Stimulated activated naive CD4-positive, alpha-beta T cell treated with Interleukin-2 at 50 U/mL for 16 hours (primary cell): ENCODE measurements at regions not wholly inside any gene's neighbourhood (a gene's known extent, or its start where the extent isn't known, plus 50 kb on each side); places are given as distances from the start of the nearest gene placed in this dataset.
"Not testable (repeated sequence)": the region's sequence is repeated elsewhere in the genome, so short reads cannot be mapped to it uniquely, and the experiment has no call there.

Experiments used
- DNase-seq: peaks from one replicate; lab custom pipeline; 2025; lab: John Stamatoyannopoulos, UW

GRCh38 chr2:191476901-191477300, 201.0 kb upstream of the NABP1 start:
- no peak for DNase-seq

DNA sequence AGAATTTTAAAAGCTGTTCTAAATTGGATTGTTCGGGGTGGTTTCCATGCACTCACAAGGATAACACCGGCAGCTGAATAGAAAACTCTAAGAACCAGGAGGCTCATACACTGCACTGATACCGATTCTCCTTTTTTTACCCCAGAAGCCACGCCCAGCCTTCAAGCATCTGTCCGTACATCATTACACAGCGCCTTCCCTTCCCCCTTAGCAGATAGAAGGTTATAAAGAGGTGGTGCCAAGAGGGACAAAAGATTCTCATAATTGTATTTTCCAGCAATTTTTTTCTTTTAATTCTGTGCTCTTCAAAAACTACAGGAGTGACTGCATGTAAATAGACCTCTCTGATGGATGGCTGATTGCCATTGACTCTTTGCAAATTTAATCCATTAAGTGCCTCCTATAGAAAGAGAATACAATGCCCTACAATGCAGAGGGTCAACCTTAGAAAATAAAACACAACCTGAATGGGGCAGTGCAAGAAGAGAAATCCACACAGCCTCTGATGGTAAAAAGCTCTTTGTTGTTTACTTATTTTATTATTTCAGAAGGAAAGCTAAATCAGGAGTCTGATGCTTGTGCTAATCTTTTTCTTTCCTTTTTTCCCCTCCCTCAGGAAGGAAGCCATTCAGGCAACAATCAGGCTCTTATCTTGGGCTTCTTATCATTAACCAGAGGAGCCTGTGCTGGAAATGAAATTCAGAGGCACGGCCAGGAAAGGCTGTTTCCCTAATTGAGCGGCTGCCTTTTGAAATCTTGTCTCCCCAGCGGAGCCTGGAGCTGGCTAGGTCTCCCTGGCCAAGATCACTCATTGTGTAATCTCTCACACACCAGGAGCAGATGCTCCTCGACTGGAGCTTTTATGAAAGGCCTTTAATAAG, 198.9 kb upstream of the NABP1 start:
- no peak for DNase-seq

GRCh38 chr2:191479680-191480023, 198.3 kb upstream of the NABP1 start:
- DNase-seq, result no peak

DNA sequence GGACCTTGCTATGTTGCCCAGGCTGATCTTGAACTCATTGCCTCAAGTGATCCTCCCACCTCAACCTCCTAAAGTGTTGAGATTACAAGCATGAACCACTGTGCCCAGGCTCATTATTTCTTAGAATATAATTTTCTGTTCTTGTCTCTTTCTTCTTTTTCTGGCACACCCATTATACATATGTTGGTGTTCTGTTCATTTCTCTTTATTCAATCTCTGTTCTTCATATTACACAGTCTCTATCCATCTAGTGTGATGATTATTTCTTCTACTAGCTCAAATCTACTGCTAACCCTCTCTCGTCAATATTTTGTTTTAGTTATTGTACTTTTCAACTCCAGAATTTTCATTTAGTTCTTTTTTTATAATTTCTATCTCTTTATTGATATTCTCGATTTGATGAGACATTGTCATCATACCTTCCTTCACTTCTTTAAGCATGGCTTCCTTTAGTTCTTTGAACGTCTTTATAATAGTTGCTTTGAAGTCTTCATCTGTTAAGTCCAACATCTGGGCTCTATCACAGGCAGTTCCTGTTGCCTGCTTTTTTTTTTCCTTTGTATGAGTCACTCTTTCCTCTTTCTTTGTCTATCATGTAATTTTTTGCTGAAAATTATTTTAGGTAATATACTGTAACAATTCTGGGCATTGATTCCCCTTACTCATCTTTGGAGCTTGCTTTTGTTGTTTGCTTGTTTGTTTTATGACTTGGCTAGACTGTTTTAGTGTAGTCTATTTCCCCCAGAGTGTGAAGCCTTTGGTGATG, 196.4 kb upstream of the NABP1 start:
- DNase-seq, result no peak

DNA sequence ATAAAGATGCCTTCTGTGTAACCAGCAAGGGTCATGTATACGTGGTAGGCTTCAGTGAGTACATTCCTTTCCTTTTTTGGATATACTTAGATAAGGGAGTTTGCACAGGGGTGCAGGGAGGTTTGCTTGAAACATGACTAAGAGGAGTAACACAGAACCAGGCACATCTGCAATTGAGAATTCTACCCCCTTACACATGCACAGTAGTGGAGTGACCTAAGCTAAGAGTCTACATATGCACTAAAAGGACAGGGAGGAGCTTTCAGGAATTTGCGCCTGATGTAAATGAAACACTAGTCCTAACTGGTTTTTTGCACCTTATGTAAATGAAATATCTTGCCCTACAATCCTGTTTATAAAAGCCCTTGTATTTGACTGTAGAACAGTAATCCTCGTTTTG, 194.8 kb upstream of the NABP1 start:
- no peak for DNase-seq

DNA sequence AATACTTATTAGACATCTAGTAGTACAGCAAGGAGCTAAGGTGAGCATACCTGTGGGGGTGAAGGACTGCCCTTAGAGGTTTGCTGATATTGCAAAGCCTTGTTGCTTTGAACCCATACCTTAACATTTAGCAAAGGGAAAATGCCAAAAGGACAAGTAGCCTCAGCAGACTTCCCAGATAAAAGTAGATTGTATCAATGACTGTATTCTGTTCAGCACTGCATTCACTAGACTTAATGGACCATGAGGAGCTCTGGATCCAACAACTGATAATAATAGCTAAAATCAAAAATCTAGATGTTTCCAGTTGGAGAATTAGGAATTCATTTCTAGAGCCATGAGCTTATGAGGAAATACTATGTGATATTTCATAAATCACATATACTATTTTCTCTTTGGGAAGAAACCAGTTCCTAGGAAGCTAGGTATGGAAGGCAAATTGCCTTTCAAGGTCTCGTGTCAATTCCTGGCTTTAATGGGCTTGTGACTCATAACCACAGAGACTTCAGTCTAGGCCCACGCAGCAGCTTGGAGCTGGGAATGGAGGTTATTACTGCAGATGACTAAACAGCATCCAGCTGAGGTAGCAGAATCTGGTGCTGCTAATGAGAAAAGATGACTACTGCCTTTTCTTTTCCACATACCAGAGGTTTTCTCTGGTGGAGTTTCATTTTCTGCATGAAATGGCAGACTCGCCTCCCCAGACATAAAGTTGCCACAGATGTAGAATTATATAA, 191.2 kb upstream of the NABP1 start:
- DNase-seq, result peak; percentile 1

DNA sequence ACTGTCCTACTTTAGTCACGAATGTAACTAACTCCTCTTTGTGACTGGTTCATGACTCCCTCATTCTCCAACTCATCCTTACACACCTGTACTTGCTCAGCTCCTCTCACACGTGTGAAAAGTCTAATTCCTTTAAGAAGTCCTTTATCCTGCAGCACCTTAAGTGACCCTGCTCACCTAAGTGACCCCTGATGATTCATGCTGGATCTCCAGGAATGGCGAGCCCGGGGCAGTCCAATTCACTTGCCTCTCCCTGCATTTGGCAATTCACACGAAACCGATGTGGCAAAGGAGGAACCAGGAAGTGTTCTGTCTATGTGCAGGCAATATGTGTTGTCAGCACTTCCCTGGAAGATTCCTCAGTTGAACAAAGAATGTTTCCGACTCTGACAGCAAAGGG, 189.8 kb upstream of the NABP1 start:
- DNase-seq, result no peak

DNA sequence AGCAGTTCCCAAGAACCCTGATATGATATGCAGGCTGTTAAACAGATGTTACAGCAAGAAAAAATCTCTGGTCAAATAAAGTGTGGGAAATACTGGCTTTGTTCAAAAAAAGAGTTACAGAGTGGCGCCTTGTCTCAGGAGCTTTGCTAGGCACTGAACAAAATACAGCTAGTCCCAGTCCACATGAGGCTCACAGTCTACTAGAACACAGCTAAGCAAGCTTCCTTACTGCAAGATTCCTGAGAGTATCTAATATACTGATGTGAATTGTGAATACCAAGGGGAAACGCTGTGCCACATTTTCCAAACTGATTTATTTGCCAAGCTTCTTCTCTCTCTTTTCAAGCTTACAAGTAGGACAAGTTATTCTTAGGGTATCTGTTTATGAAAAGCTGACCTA, 188.8 kb upstream of the NABP1 start:
- DNase-seq, result no peak

- no peak for DNase-seq
These were observed 181.1 kb upstream of the NABP1 start for GRCh38 chr2:191496838-191497237.

DNA sequence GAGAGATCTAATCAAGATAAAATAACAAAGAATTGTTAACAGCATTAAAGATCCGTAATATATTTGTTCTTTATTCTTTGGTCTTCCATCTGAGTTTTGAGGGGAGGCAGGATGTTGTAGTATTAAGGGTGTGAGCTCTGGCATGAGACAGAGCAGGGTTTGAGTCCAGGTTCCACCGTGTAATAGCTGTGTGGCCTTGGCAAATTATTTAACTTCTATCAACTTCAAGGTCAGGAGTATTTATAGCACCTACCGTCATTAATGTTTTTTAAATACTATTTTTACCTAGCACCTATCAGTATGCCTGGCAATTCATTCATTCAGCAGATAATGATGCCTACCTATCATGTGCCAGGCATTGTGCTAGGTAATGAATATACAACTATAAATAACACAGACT, 180.1 kb upstream of the NABP1 start:
- DNase-seq, result no peak

- DNase-seq, result no peak
These were observed 178.9 kb upstream of the NABP1 start for GRCh38 chr2:191499050-191499449.

- DNase-seq, result no peak
These were observed 177.9 kb upstream of the NABP1 start for GRCh38 chr2:191499874-191500565.

DNA sequence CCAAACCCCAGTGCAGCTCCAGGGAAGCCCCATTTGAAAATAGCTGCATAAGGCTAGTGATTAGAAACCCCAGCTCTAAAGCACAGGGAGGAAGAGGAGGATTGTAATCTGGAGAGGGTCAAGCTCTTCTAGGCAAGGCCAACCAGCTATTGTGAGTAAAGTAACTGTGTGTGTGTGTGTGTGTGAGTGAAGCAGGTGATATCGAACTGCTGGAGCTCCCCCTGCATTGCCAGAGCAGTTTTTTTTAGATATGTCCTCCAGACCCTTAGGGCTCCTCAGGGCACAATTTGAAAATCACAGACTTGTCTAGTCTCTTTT, 177.4 kb upstream of the NABP1 start:
- no peak for DNase-seq

- DNase-seq, result no peak
These were observed 176.9 kb upstream of the NABP1 start for GRCh38 chr2:191500884-191501560.

- no peak for DNase-seq
These were observed 176.3 kb upstream of the NABP1 start for GRCh38 chr2:191501561-191502168.

DNA sequence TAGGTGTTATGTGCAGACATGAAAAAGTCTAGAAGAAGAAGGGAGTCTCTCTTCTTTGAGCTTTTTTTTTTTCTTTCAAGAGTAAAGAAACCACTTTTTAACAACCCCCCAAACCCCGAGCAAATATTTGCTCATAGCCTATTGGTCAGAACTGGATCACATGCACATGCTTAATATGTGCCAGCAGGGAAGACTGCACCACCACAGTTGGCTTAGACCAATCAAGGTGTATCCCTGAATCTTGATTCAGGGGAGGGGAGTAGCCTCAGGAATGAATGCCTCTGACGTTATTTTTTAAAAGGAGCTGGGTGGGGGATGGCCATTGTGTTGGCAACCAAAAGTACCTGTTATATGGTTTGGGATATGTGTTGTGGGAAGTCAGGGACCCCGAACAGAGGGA, 171.4 kb upstream of the NABP1 start:
- no peak for DNase-seq

- DNase-seq, result not testable (repeated sequence)
These were observed 170.6 kb upstream of the NABP1 start for GRCh38 chr2:191507252-191507853.

DNA sequence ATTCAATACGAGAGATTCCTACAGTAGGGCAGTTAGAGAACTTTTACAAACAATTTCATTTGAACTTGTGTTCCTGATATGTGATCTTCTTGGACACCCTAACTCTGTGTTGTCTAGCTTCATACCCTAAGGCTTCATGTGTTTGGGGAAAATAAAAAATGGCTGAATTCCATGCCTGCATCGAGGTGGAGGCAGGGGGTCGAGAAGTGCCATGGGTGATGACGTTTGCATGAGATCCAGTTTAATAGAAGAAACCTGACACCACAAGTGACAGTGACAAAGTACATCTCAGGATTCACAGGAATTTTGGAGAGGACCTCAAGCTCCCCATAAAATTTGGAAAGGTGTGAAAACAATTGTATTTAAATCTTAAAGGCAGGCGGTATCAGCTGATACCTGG, 169.2 kb upstream of the NABP1 start:
- no peak for DNase-seq

DNA sequence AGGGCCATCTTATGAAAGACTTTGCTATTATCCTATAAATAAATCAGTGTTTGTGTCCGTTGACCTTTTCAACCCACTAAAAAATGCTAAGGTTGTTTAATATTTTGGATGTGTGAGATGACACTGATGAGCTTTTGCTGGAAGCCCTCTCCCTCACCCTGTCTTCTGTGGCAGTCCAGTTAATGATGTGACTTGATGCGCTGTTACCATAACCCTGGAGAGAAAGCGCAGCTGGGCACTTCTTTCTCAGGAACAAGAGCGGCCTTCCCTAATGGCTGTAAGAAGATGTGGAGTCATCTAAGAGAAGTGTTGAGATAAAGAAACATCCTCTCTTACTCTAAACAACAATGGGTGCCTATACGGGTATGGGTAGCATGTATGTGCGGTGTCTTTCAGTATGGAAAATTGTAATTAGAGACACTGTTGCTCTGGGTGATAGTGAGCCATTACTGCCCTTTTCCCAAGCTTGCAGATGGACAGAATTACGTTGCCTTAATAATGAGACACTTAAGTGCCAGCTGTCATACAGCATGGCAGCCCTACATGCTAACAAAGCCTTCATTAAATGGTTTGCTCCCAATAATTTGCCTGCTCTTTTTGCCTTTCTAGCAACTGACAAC, 165.6 kb upstream of the NABP1 start:
- DNase-seq, result no peak

DNA sequence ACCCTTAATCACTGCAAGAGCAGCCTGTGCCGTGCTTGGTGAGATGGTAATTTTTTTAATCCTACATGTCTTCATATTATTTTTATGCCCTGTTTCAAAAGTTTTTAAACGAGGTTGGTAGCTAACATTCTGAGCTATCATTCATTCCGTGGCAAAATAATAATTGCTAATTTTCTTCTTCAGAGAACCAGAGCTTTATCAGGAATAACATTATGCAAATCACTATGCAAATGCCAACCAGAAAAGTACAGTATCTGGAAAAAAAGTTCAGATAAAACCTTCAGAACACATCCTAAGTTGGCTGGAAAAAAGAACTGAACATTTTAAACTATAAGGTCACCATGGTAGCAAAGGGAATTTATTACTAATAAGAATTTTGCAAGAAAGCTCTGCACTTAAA, 165.1 kb upstream of the NABP1 start:
- no peak for DNase-seq
